ENCODE measurements at regions not wholly inside any gene's neighbourhood (a gene's known extent, or its start where the extent isn't known, plus 50 kb on each side); places are given as distances from the start of the nearest gene placed in this dataset.

GRCh38 chrX:33589316-33589715 lies 378.0 kb upstream of the DMD start:
- Histone ChIP-seq H3K4me2 (ENCODE audit: low read depth, low read length) (no peak overlapping the region), H4K8ac (ENCODE audit: low read depth in 2 of 2, low read length in 2 of 2) (no peak overlapping the region), H2AK9ac (replicated peaks; ENCODE audit: low read depth, low read length, poor library complexity) (no peak overlapping the region), H3K4ac (ENCODE audit: low read depth, low read length) (no peak overlapping the region), H4K5ac (ENCODE audit: low read depth, low read length) (no peak overlapping the region), H2BK120ac (ENCODE audit: low read depth, low read length) (no peak overlapping the region), H3K4me3 (ENCODE audit: insufficient read depth, low read depth, low read length) (no peak overlapping the region), H4K91ac (ENCODE audit: insufficient read depth, low read depth, low read length) (no peak overlapping the region), H4K20me1 (ENCODE audit: insufficient read depth, low read length) (no peaks in the 10 kb centered on the region), H3K23ac (ENCODE audit: low read depth, low read length) (no peak overlapping the region), H3K79me1 (ENCODE audit: low read depth in 1 of 2, low read length in 2 of 2) (no peaks in the 10 kb centered on the region), H3K18ac (ENCODE audit: low read depth, low read length) (no peak overlapping the region), H2BK20ac (ENCODE audit: low read depth, low read length) (no peak overlapping the region), H3K56ac (ENCODE audit: extremely low read depth, insufficient read depth, low read length) (no peak overlapping the region), H3K14ac (replicated peaks; ENCODE audit: low read depth, low read length) (no peak overlapping the region), H2BK15ac (ENCODE audit: low read depth, low read length) (no peak overlapping the region), H3K27ac (ENCODE audit: insufficient read depth, low read length) (no peak overlapping the region), H3K9me1 (ENCODE audit: insufficient read depth, low read length) (no peaks in the 10 kb centered on the region), H3K27me3 (ENCODE audit: control insufficient read depth, insufficient read depth, low read length) (no peaks in the 10 kb centered on the region), H2AK5ac (ENCODE audit: low read depth, low read length) (no peak overlapping the region), H3K9me3 (ENCODE audit: control insufficient read depth, insufficient read depth, low read length) (no peaks in the 10 kb centered on the region), H3K36me3 (ENCODE audit: control insufficient read depth, insufficient read depth, low read length) (no peaks in the 10 kb centered on the region), H3K4me1 (ENCODE audit: control insufficient read depth, insufficient read depth, low read length) (no peaks in the 10 kb centered on the region), H2BK5ac (ENCODE audit: low read depth, low read length, poor library complexity, severe bottlenecking) (no peak overlapping the region), H2AFZ (replicated peaks; ENCODE audit: low read length, poor library complexity) (no peak overlapping the region), H3K9ac (ENCODE audit: low read depth, low read length) (no peak overlapping the region)
- WGBS, 2 experiments (ENCODE audit: extremely low coverage in 2 of 2, insufficient read length in 1 of 2): no CpG with 5 or more reads among the region's 1 CpG
- TF ChIP-seq CHD1 (IDR thresholded peaks at IDR 0.05; ENCODE audit: low read depth, low read length) (no peak), FOS (IDR thresholded peaks at IDR 0.05; ENCODE audit: low read depth, low read length) (no peak), CTCF (conservative IDR thresholded peaks at IDR 0.05; ENCODE audit: low read depth, low read length) (no peak), BHLHE40 (IDR thresholded peaks at IDR 0.05; ENCODE audit: low read depth, low read length) (no peak), RCOR1 (IDR thresholded peaks at IDR 0.05; ENCODE audit: insufficient replicate concordance, low read length) (no peak), NFE2L2 (IDR thresholded peaks at IDR 0.05; ENCODE audit: low read depth, low read length) (no peak), RAD21 (IDR thresholded peaks at IDR 0.05; ENCODE audit: low read length) (no peak), MAZ (IDR thresholded peaks at IDR 0.05; ENCODE audit: borderline replicate concordance, low read depth, low read length) (no peak), POLR2A (IDR thresholded peaks at IDR 0.05; ENCODE audit: low read depth, low read length) (no peak), SMC3 (IDR thresholded peaks at IDR 0.05; ENCODE audit: low read depth, low read length) (no peak), MAFK (IDR thresholded peaks at IDR 0.05; ENCODE audit: low read depth, low read length) (no peak), CEBPB (IDR thresholded peaks at IDR 0.05; ENCODE audit: low read depth, low read length) (no peak), RFX5 (IDR thresholded peaks at IDR 0.05; ENCODE audit: low read depth, low read length) (no peak), ELK1 (IDR thresholded peaks at IDR 0.05; ENCODE audit: borderline replicate concordance, low read depth, low read length) (no peak), USF2 (IDR thresholded peaks at IDR 0.05; ENCODE audit: low read depth, low read length) (no peak), MXI1 (IDR thresholded peaks at IDR 0.05; ENCODE audit: borderline replicate concordance, low read depth, low read length) (no peak)
- CTCF ChIA-PET: no interaction called here
- no TSS peak for BruUV-seq (replicated peaks)
- POLR2A ChIA-PET (ENCODE audit: unreplicated experiment): no interaction called here
- ATAC-seq (ENCODE audit: low read depth) (no peak), DNase-seq (no peak)
- intact Hi-C loops (cut with micrococcal nuclease) (no loop called here), in situ Hi-C loops (cut with MboI; ENCODE audit: low sequenced_read_pairs) (no loop called here), dilution Hi-C loops (cut with HindIII; ENCODE audit: low sequenced_read_pairs, unreplicated experiment) (no loop called here)
